ENCODE measurements at regions not wholly inside any gene's neighbourhood (a gene's known extent, or its start where the extent isn't known, plus 50 kb on each side); places are given as distances from the start of the nearest gene placed in this dataset.

DNA sequence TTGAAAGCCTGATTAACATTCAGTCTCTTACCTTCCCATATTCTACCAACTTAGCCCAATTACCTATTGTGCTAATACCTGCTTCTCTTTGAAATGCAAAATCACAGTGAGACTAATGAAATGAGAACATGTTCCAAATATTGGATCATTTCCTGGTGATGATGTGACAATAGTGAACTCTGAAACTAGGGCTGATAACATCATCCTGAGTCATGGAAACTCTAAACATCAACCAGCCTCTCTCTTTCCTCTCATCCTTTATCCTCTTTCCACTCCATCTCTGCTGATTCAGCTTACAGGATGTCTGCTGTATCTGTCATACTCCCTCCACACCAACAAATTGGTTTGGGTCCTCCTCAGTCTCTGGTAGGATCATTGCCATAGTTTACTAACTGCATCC is 98.8 kb upstream of the NCKAP5 start:
- H3K27me3 Mint-ChIP-seq, result no peaks in the 10 kb centered on the region
- ATAC-seq (ENCODE audit: low read depth), result no peak

GRCh38 chr2:133667968-133668367 is 99.7 kb upstream of the NCKAP5 start:
- CTCF ChIA-PET, result no interaction called here
- H3K27ac Mint-ChIP-seq, result no peak overlapping the region

More for the DNA sequence above, 98.8 kb upstream of the NCKAP5 start:
- POLR2A ChIA-PET, result no interaction called here
- CTCF ChIA-PET, result no interaction called here
- no peak overlapping the region for H2AFZ ChIP-seq (ENCODE audit: insufficient read depth, low read depth, low read length, poor library complexity, severe bottlenecking)
- TF ChIP-seq EZH2 (IDR thresholded peaks at IDR 0.05; ENCODE audit: borderline replicate concordance, insufficient read depth, low read depth, low read length, poor library complexity, severe bottlenecking), result no peak
- no peaks in the 10 kb centered on the region for H3K79me2 ChIP-seq (ENCODE audit: control insufficient read depth, insufficient read depth, low read length)
- Mint-ChIP-seq H3K9me3 (ENCODE audit: insufficient read depth) (peaks cover 4% of the 10 kb centered on the region), H3K4me1 (no peaks in the 10 kb centered on the region), H3K27ac (no peak overlapping the region), H3K4me3 (no peak overlapping the region)
- intact Hi-C loops (cut with micrococcal nuclease), result no loop called here
- H3K9me3 ChIP-seq (ENCODE audit: control extremely low read depth in 1 of 3, control insufficient read depth in 2 of 3, insufficient read depth in 1 of 3, low read length in 2 of 3), result no peaks in the 10 kb centered on the region
- DNase-seq, result no peak
- H4K20me1 ChIP-seq (ENCODE audit: control insufficient read depth, insufficient read depth, low read length, poor library complexity, severe bottlenecking), result no peaks in the 10 kb centered on the region
- no peak overlapping the region for H3K27ac ChIP-seq (ENCODE audit: low read length in 2 of 2)
- H3K4me1 ChIP-seq (ENCODE audit: control insufficient read depth in 2 of 2, insufficient read depth in 2 of 2, low read length in 2 of 2), result no peaks in the 10 kb centered on the region
- H3K27me3 ChIP-seq (replicated peaks in 1 of 4; ENCODE audit: control extremely low read depth in 1 of 4, control insufficient read depth in 3 of 4, insufficient read depth in 4 of 4, low read length in 3 of 4), result no peaks in the 10 kb centered on the region
- no peak overlapping the region for H3K4me2 ChIP-seq (replicated peaks; ENCODE audit: low read depth, low read length, poor library complexity, severe bottlenecking)
- no peak overlapping the region for H3K9ac ChIP-seq (ENCODE audit: low read length)
- no peak overlapping the region for H3K4me3 ChIP-seq (ENCODE audit: control extremely low read depth in 1 of 5, extremely low read depth in 1 of 5, insufficient read depth in 1 of 5, low read depth in 2 of 5, low read length in 4 of 5)
- no peaks in the 10 kb centered on the region for H3K36me3 ChIP-seq (replicated peaks in 1 of 2; ENCODE audit: control extremely low read depth in 1 of 2, control insufficient read depth in 1 of 2, extremely low read depth in 1 of 2, insufficient read depth in 2 of 2, low read length in 1 of 2)

More at GRCh38 chr2:133667968-133668367, 99.7 kb upstream of the NCKAP5 start:
- no peaks in the 10 kb centered on the region for H4K20me1 ChIP-seq (ENCODE audit: control insufficient read depth, insufficient read depth, low read length, poor library complexity, severe bottlenecking)
- no peak overlapping the region for H3K4me3 Mint-ChIP-seq
- intact Hi-C loops (cut with micrococcal nuclease), result no loop called here
- no peaks in the 10 kb centered on the region for H3K79me2 ChIP-seq (ENCODE audit: control insufficient read depth, insufficient read depth, low read length)
- no peak overlapping the region for H3K9ac ChIP-seq (ENCODE audit: low read length)
- peaks cover 4% of the 10 kb centered on the region for H3K9me3 Mint-ChIP-seq (ENCODE audit: insufficient read depth)
- DNase-seq, result no peak
- no peaks in the 10 kb centered on the region for H3K9me3 ChIP-seq (ENCODE audit: control extremely low read depth in 1 of 3, control insufficient read depth in 2 of 3, insufficient read depth in 1 of 3, low read length in 2 of 3)
- WGBS (ENCODE audit: insufficient coverage), result 100% methylated on average over 1 of the region's 1 CpG
- no peak overlapping the region for H3K4me2 ChIP-seq (replicated peaks; ENCODE audit: low read depth, low read length, poor library complexity, severe bottlenecking)
- no peak overlapping the region for H3K27ac ChIP-seq (ENCODE audit: low read length in 2 of 2)
- no peak overlapping the region for H3K4me3 ChIP-seq (ENCODE audit: control extremely low read depth in 1 of 5, extremely low read depth in 1 of 5, insufficient read depth in 1 of 5, low read depth in 2 of 5, low read length in 4 of 5)
- no peaks in the 10 kb centered on the region for H3K27me3 ChIP-seq (replicated peaks in 1 of 4; ENCODE audit: control extremely low read depth in 1 of 4, control insufficient read depth in 3 of 4, insufficient read depth in 4 of 4, low read length in 3 of 4)
- ATAC-seq (ENCODE audit: low read depth), result no peak
- H2AFZ ChIP-seq (ENCODE audit: insufficient read depth, low read depth, low read length, poor library complexity, severe bottlenecking), result no peak overlapping the region
- H3K4me1 Mint-ChIP-seq, result no peaks in the 10 kb centered on the region
- TF ChIP-seq EZH2 (IDR thresholded peaks at IDR 0.05; ENCODE audit: borderline replicate concordance, insufficient read depth, low read depth, low read length, poor library complexity, severe bottlenecking), result no peak
- no peak for TF ChIP-seq CTCF (IDR thresholded peaks at IDR 0.05)
- peaks cover 4% of the 10 kb centered on the region for H3K27me3 Mint-ChIP-seq
- H3K36me3 ChIP-seq (replicated peaks in 1 of 2; ENCODE audit: control extremely low read depth in 1 of 2, control insufficient read depth in 1 of 2, extremely low read depth in 1 of 2, insufficient read depth in 2 of 2, low read length in 1 of 2), result no peaks in the 10 kb centered on the region
- H3K4me1 ChIP-seq (ENCODE audit: control insufficient read depth in 2 of 2, insufficient read depth in 2 of 2, low read length in 2 of 2), result no peaks in the 10 kb centered on the region
- POLR2A ChIA-PET, result no interaction called here
